SK-N-SH (cell line): ENCODE measurements at regions not wholly inside any gene's neighbourhood (a gene's known extent, or its start where the extent isn't known, plus 50 kb on each side); places are given as distances from the start of the nearest gene placed in this dataset.

Source experiments
- CTCF ChIA-PET: fragments of 300-600, 350-600 bp; formaldehyde crosslinking; extraction: SDS; loops from one replicate; lab custom pipeline; 2021; lab: Yijun Ruan, JAX
- POLR2A ChIA-PET: fragments of 350-600 bp; sonication (Branson Sonifier 250); formaldehyde crosslinking; extraction: SDS; loops from one replicate; lab custom pipeline; 2020; ENCODE audit warnings: antibody characterized with exemption, inconsistent platforms; lab: Yijun Ruan, JAX
- DNase-seq: peaks from one replicate; pipeline ENCODE4 v3.0.0; 2012
- H2AFZ ChIP-seq: fragments of 200-600 bp; sonication (generic); 2 replicates; pipeline ENCODE4 v1.8.1; 2016; ENCODE audit warnings: antibody characterized with exemption, mild to moderate bottlenecking, low read depth
- H3F3A ChIP-seq: fragments of 200-600 bp; sonication (generic); replicated peaks from 2 replicates; pipeline ENCODE3; 2016; ENCODE audit warnings: antibody characterized with exemption, mild to moderate bottlenecking; ENCODE audit not compliant: insufficient read depth
- H3K27ac ChIP-seq, 2 experiments: fragments of 200-500 bp in 1 of 2; fragments of 200-600 bp in 1 of 2; sonication (Bioruptor generic) in 1 of 2; sonication (generic), shearing (Covaris generic) in 1 of 2; 2 replicates each; pipeline versions ENCODE4 v1.5.1 to v1.6.1; 2014 to 2016; ENCODE audit warnings: low read depth in 2 of 2, inconsistent platforms in 1 of 2, low read length in 1 of 2, mild to moderate bottlenecking in 1 of 2, mixed read lengths in 1 of 2
- H3K27me3 ChIP-seq: fragments of 200-600 bp; sonication (generic), shearing (Covaris generic); 2 replicates; pipeline ENCODE4 v1.6.1; 2016; ENCODE audit warnings: mixed run types; ENCODE audit not compliant: insufficient read depth
- H3K36me3 ChIP-seq, 2 experiments: fragments of 200-500 bp in 1 of 2; fragments of 200-600 bp in 1 of 2; sonication (Bioruptor generic) in 1 of 2; sonication (generic) in 1 of 2; replicated peaks in 1 of 2; 2 replicates each; pipeline versions ENCODE3 to v1.5.1; 2014 to 2016; ENCODE audit warnings: low read length in 1 of 2, mild to moderate bottlenecking in 1 of 2; ENCODE audit not compliant: insufficient read depth in 2 of 2, control insufficient read depth in 1 of 2
- H3K4me1 ChIP-seq, 2 experiments: fragments of 200-500 bp in 1 of 2; fragments of 200-600 bp in 1 of 2; sonication (Bioruptor generic) in 1 of 2; sonication (generic), shearing (Covaris generic) in 1 of 2; 2 replicates each; pipeline versions ENCODE4 v1.5.1 to v1.6.1; 2014 to 2016; ENCODE audit warnings: low read depth in 1 of 2, low read length in 1 of 2, mixed run types in 1 of 2; ENCODE audit not compliant: insufficient read depth in 2 of 2, control insufficient read depth in 1 of 2
- H3K4me2 ChIP-seq: fragments of 200-600 bp; sonication (generic), shearing (Covaris generic); 2 replicates; pipeline ENCODE4 v1.6.1; 2017; ENCODE audit warnings: mixed run types
- H3K4me3 ChIP-seq, 2 experiments: fragments of 200-500 bp in 1 of 2; fragments of 200-600 bp in 1 of 2; sonication (Bioruptor generic) in 1 of 2; sonication (generic), shearing (Covaris generic) in 1 of 2; 2 replicates each; pipeline versions ENCODE4 v1.5.1 to v1.8.1; 2014 to 2016; ENCODE audit warnings: low read depth in 2 of 2, inconsistent platforms in 1 of 2, low read length in 1 of 2, mild to moderate bottlenecking in 1 of 2, mixed read lengths in 1 of 2, moderate library complexity in 1 of 2
- H3K79me2 ChIP-seq: fragments of 200-600 bp; sonication (generic); 2 replicates; pipeline ENCODE4 v1.8.1; 2017; ENCODE audit warnings: mild to moderate bottlenecking; ENCODE audit not compliant: insufficient read depth
- H3K9ac ChIP-seq: fragments of 200-600 bp; sonication (generic); 2 replicates; pipeline ENCODE4 v1.6.1; 2017; ENCODE audit warnings: mixed run types
- H3K9me2 ChIP-seq: fragments of 200-600 bp; sonication (generic); 2 replicates; pipeline ENCODE4 v1.6.1; 2017; ENCODE audit warnings: mixed run types
- H3K9me3 ChIP-seq: fragments of 200-600 bp; sonication (generic); 2 replicates; pipeline ENCODE4 v1.6.1; 2017; ENCODE audit warnings: mixed run types, mild to moderate bottlenecking, moderate library complexity
- H4K20me1 ChIP-seq: fragments of 200-600 bp; sonication (generic); 2 replicates; pipeline ENCODE4 v1.6.1; 2017; ENCODE audit warnings: mild to moderate bottlenecking, mixed run types; ENCODE audit not compliant: insufficient read depth
- CHD2 ChIP-seq: fragments of 150-350 bp; IDR thresholded peaks from 2 replicates; pipeline ENCODE4 v1.6.1; 2018; ENCODE audit warnings: low read length; ENCODE audit not compliant: partially characterized antibody
- CTCF ChIP-seq: fragments of 200-600 bp; sonication (generic); IDR thresholded peaks from 2 replicates; pipeline ENCODE4 v1.6.1; 2017; ENCODE audit warnings: antibody characterized with exemption, mild to moderate bottlenecking, moderate library complexity
- GATA2 ChIP-seq: sonication (generic); formaldehyde crosslinking; IDR thresholded peaks from 2 replicates; pipeline ENCODE4 v1.5.0; 2020; ENCODE audit warnings: mild to moderate bottlenecking, missing genetic modification reagents
- MAX ChIP-seq: IDR thresholded peaks from 2 replicates; pipeline ENCODE4 v1.4.0; 2012; ENCODE audit warnings: low read depth
- RCOR1 ChIP-seq: fragments of 150-350 bp; IDR thresholded peaks from 2 replicates; pipeline ENCODE4 v1.6.1; 2017; ENCODE audit warnings: antibody characterized with exemption, low read length
- REST ChIP-seq: IDR thresholded peaks from 2 replicates; pipeline ENCODE4 v1.6.1; 2012; ENCODE audit warnings: mild to moderate bottlenecking, low read depth, low read length, moderate library complexity
- SIN3A ChIP-seq: IDR thresholded peaks from 2 replicates; pipeline ENCODE4 v1.6.1; 2012; ENCODE audit warnings: low read depth, mild to moderate bottlenecking, low read length, moderate library complexity, borderline replicate concordance
- TAF1 ChIP-seq: IDR thresholded peaks from 2 replicates; pipeline ENCODE4 v1.6.1; 2012; ENCODE audit warnings: low read depth, mild to moderate bottlenecking, low read length, moderate library complexity, borderline replicate concordance
- TCF12 ChIP-seq: IDR thresholded peaks from 2 replicates; pipeline ENCODE4 v1.4.0; 2012
- TEAD4 ChIP-seq: IDR thresholded peaks from 2 replicates; pipeline ENCODE4 v1.4.0; 2012; ENCODE audit warnings: mild to moderate bottlenecking, borderline replicate concordance; ENCODE audit not compliant: insufficient read depth
- USF1 ChIP-seq: IDR thresholded peaks from 2 replicates; pipeline ENCODE4 v1.4.0; 2012; ENCODE audit warnings: low read depth, borderline replicate concordance
- USF2 ChIP-seq: fragments of 150-350 bp; IDR thresholded peaks from 2 replicates; pipeline ENCODE4 v1.6.1; 2017; ENCODE audit warnings: antibody characterized with exemption, low read length, low read depth, borderline replicate concordance
- YY1 ChIP-seq: IDR thresholded peaks from 2 replicates; pipeline ENCODE4 v1.4.0; 2012; ENCODE audit warnings: low read depth, mild to moderate bottlenecking
- ZBTB33 ChIP-seq: IDR thresholded peaks from 2 replicates; pipeline ENCODE4 v1.4.0; 2012; ENCODE audit warnings: low read depth, borderline replicate concordance
- WGBS: methylation state at CpG from one replicate; pipeline ENCODE4 v1.1.6; 2017; ENCODE audit warnings: low lambda C conversion rate; 5-methylcytosine and 5-hydroxymethylcytosine counted together

- H3K4me2 ChIP-seq: no peak overlapping the region
Measured at GRCh38 chr12:125470838-125471783, 405.9 kb downstream of the AACS start.

More at GRCh38 chr12:125470838-125471783, 405.9 kb downstream of the AACS start:
- Histone ChIP-seq H3K27me3 (no peaks in the 10 kb centered on the region), H3K9ac (no peak overlapping the region), H3K4me3 (no peak overlapping the region), H3F3A (no peaks in the 10 kb centered on the region), H3K4me1 (no peaks in the 10 kb centered on the region), H3K79me2 (no peaks in the 10 kb centered on the region), H2AFZ (no peak overlapping the region), H4K20me1 (no peaks in the 10 kb centered on the region), H3K27ac (no peak overlapping the region)
- CTCF ChIA-PET: no interaction called here
- WGBS: 17% methylated on average over 12 of the region's 15 CpGs
- no peak for TF ChIP-seq YY1
- TF ChIP-seq ZBTB33: no peak
- TF ChIP-seq TCF12: no peak
- TF ChIP-seq TEAD4: no peak
- TF ChIP-seq CTCF: no peak
- no peak for TF ChIP-seq GATA2
- TF ChIP-seq TAF1: no peak
- TF ChIP-seq MAX: no peak
- TF ChIP-seq USF2: no peak
- no peak for TF ChIP-seq SIN3A
- no peak for TF ChIP-seq REST
- no peak for TF ChIP-seq USF1
- no peak for TF ChIP-seq RCOR1
- TF ChIP-seq CHD2: no peak
- TF ChIP-seq, all 33 proteins: peak for 0
- no peaks in the 10 kb centered on the region for H3K9me2 ChIP-seq
- H3K36me3 ChIP-seq: no peaks in the 10 kb centered on the region
- DNase-seq: no peak
- H3K9me3 ChIP-seq: no peaks in the 10 kb centered on the region
- POLR2A ChIA-PET: no interaction called here
